Heart right ventricle (tissue), 16 donors: ENCODE measurements at regions not wholly inside any gene's neighbourhood (a gene's known extent, or its start where the extent isn't known, plus 50 kb on each side); places are given as distances from the start of the nearest gene placed in this dataset.

Source experiments
- ATAC-seq, 8 donors: fragments of 200-7000 bp; cut with Tn5 transposase; one replicate each; pipeline ENCODE4 v1.9.1; 2020; ENCODE audit warnings: mild to moderate bottlenecking in 8 of 8, moderate library complexity in 8 of 8, moderate number of reproducible peaks in 1 of 8
- DNase-seq, 2 donors: peaks; one replicate each; pipeline ENCODE4 v3.0.0-alpha.2; 2020
- H3K27ac ChIP-seq, 10 donors: fragments of 200-600 bp; sonication (generic) in 2 of 10; one replicate each; pipeline versions ENCODE4 v1.5.0 to v1.8.0; 2020 to 2022; ENCODE audit warnings: mild to moderate bottlenecking in 3 of 10
- H3K27me3 ChIP-seq, 7 donors: fragments of 200-600 bp; one replicate each; pipeline ENCODE4 v1.8.0; 2021 to 2022; ENCODE audit warnings: mild to moderate bottlenecking in 2 of 7
- H3K36me3 ChIP-seq, 9 donors: fragments of 200-600 bp; sonication (generic) in 1 of 9; one replicate each; pipeline versions ENCODE4 v1.5.0 to v1.8.0; 2020 to 2022; ENCODE audit warnings: mild to moderate bottlenecking in 2 of 9
- H3K4me1 ChIP-seq, 9 donors: fragments of 200-600 bp; sonication (generic) in 1 of 9; one replicate each; pipeline versions ENCODE4 v1.5.0 to v1.8.0; 2020 to 2022; ENCODE audit warnings: mild to moderate bottlenecking in 4 of 9
- H3K4me3 ChIP-seq, 10 donors: fragments of 200-600 bp; sonication (generic) in 2 of 10; one replicate each; pipeline versions ENCODE4 v1.5.0 to v1.8.0; 2020 to 2022; ENCODE audit warnings: mild to moderate bottlenecking in 7 of 10, moderate library complexity in 2 of 10
- H3K9me3 ChIP-seq, 11 donors: fragments of 200-600 bp in 10 of 11; sonication (generic) in 2 of 11; one replicate each; pipeline versions ENCODE4 v1.5.0 to v1.8.0; 2013 to 2022; ENCODE audit warnings: mild to moderate bottlenecking in 2 of 11, control low read depth in 1 of 11, moderate library complexity in 1 of 11
- CTCF ChIP-seq, 9 donors: fragments of 200-600 bp; sonication (generic) in 2 of 9; IDR thresholded peaks; one replicate each; pipeline versions ENCODE4 v1.5.0 to v1.8.0; 2021 to 2022; ENCODE audit warnings: antibody characterized with exemption in 9 of 9, mild to moderate bottlenecking in 5 of 9, moderate library complexity in 1 of 9
- WGBS, 2 donors: extraction: QIAGEN DNeasy Blood & Tissue Kit; methylation state at CpG; one replicate each; pipeline ENCODE4 v1.1.7; 2013; ENCODE audit warnings: inconsistent platforms in 1 of 2; 5-methylcytosine and 5-hydroxymethylcytosine counted together
- intact Hi-C, 10 donors: fragments of 100-400 bp; cut with DNase I; formaldehyde crosslinking; loops; one replicate each; pipeline versions ENCODE4 v1.11.1 to v1.14.2; 2022
- donor health status: Arrhythmogenic right ventricular cardiomyopathy.
- donor health status: ischemic (EF 13 %, LVEDD 7.1; RV severe dilation, severe dysfunction).
- donor health status: healthy with polysubstance abuse.
- donor health status: DM: no; HTN: yes; CAD: no.
- donor health status: DM: no; HTN: no; CAD: no.
- donor health status: ischemic (EF 25% LVEDD 6.9; RV normal size, moderate dysfunction).
- donor health status: ischemic (EF 25% LVEDD 5.7; RV mildly dilated, moderate dysfunction).
- donor health status: healthy.
- donor health status: DM: yes; HTN: yes; CAD: no.
- donor health status: Ischemic cardiomyopathy.
- donor health status: ischemic (EF 35%, LVEDD 5.7; RV mildly dilated, moderate dysfunction).
- donor health status: nonischemic (EF 11% LVEDD 7.7; RV severe dilation, severe dysfunction).
- donor health status: DM: yes; HTN: yes; CAD: no.
- donor health status: PGD.
- donor health status: ischemic (EF 29% LVEDD 5.4; RV normal size, mild dysfunction).
- donor health status: nonischemic (EF 23%, LVEDD 6.1; RV moderate dilation, normal function).

- Histone ChIP-seq H3K4me1 (peaks cover 0 to 40% (median 5%) of the 10 kb centered on the region in 9 donors), H3K36me3 (no peaks in the 10 kb centered on the region), H3K27me3 (peaks cover 0 to 71% (median 33%) of the 10 kb centered on the region in 7 donors), H3K4me3 (peak overlapping the region; percentile 39 to 64 (median 56)), H3K27ac (peak overlapping the region; percentile 50 to 91 (median 83)), H3K9me3 (no peaks in the 10 kb centered on the region)
- 0 to 1% methylated on average over 63 to 83 of the region's 83 CpGs for WGBS, 2 donors
- TF ChIP-seq CTCF (IDR thresholded peaks at IDR 0.05): peak in 4 of 9 donors; percentile 24 to 43 (median 37)
- intact Hi-C loops: loop anchor here in 6 of 10 donors (2.0 to 10.0 kb wide), 9 partner anchors 244 to 756 kb away; no protein-coding TSS in a partner anchor
- peak; percentile 47 to 68 for DNase-seq
- peak; percentile 17 to 86 (median 76) for ATAC-seq
Observed at GRCh38 chr5:155728146-155728856, 598.7 kb upstream of the SGCD start.

GRCh38 chr5:155728857-155729683 lies 597.9 kb upstream of the SGCD start:
- Histone ChIP-seq H3K4me1 (peaks cover 0 to 48% (median 5%) of the 10 kb centered on the region in 9 donors), H3K27ac (peak overlapping the region; percentile 50 to 91 (median 83)), H3K4me3 (peak overlapping the region; percentile 39 to 64 (median 56)), H3K9me3 (no peaks in the 10 kb centered on the region), H3K36me3 (no peaks in the 10 kb centered on the region), H3K27me3 (peaks cover 0 to 71% (median 33%) of the 10 kb centered on the region in 7 donors)
- intact Hi-C loops: loop anchor here in 6 of 10 donors (2.0 to 10.0 kb wide), 9 partner anchors 244 to 757 kb away; no protein-coding TSS in a partner anchor
- DNase-seq (peak; percentile 19 to 48), ATAC-seq (peak; percentile 41 to 85 (median 70))
- TF ChIP-seq CTCF (IDR thresholded peaks at IDR 0.05): peak in 1 of 9 donors; percentile 36
- 1% methylated on average over 54 of the region's 54 CpGs for WGBS, 2 donors

- 2% methylated on average over 13 of the region's 13 CpGs for WGBS, 2 donors
- Histone ChIP-seq H3K4me3 (peak overlapping the region; percentile 39 to 64 (median 56)), H3K27ac (peak overlapping the region; percentile 50 to 91 (median 83)), H3K27me3 (peaks cover 0 to 68% (median 33%) of the 10 kb centered on the region in 7 donors), H3K9me3 (no peaks in the 10 kb centered on the region), H3K4me1 (peaks cover 0 to 54% (median 7%) of the 10 kb centered on the region in 9 donors), H3K36me3 (no peaks in the 10 kb centered on the region)
- TF ChIP-seq CTCF (IDR thresholded peaks at IDR 0.05): no peak
- intact Hi-C loops: loop anchor here in 6 of 10 donors (2.0 to 10.0 kb wide), 11 partner anchors 225 to 757 kb away; no protein-coding TSS in a partner anchor
- ATAC-seq (peak; percentile 49 to 82 (median 69)), DNase-seq (peak; percentile 63 to 75)
Observed at GRCh38 chr5:155729684-155730059, 597.3 kb upstream of the SGCD start.
